Fibroblast of the aortic adventitia (primary cell): ENCODE measurements at regions not wholly inside any gene's neighbourhood (a gene's known extent, or its start where the extent isn't known, plus 50 kb on each side); places are given as distances from the start of the nearest gene placed in this dataset.
A peak's percentile ranks its signal among the peaks of the same experiment; 100 is the strongest.

Source experiments
- DNase-seq: peaks from one replicate; pipeline ENCODE4 v3.0.0-alpha.2; 2010; ENCODE audit warnings: low read depth
- H3K4me3 ChIP-seq: 2 replicates; pipeline ENCODE4 v1.5.1; 2011; ENCODE audit warnings: low read depth, mild to moderate bottlenecking, control low read depth, low read length, moderate library complexity
- CTCF ChIP-seq: IDR thresholded peaks from 2 replicates; pipeline ENCODE4 v1.5.1; 2011; ENCODE audit warnings: mild to moderate bottlenecking, low read length, control low read depth, inconsistent platforms; ENCODE audit not compliant: insufficient read depth

DNA sequence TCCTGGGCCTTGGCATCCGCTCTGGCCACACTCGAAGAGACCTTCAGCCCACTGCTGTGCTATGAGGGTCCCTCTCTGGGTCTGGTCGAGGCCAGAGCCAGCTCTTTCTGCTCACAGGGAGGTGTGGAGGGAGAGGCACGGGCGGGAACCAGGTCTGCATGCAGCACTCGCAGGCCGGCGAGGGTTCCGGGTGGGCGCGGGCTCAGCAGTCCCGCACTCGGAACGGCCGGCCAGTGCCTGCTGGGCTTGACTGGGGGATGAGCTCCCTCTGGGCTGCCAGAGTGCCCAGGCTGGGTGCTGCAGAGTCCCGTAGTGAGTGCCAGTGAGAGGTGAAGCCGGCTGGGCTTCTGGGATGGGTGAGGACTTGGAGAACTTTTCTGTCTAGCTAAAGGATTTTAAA lies 882.7 kb downstream of the XPNPEP1 start:
- TF ChIP-seq CTCF: no peak
- DNase-seq: no peak
- no peak overlapping the region for H3K4me3 ChIP-seq

GRCh38 chr10:109037978-109038377 lies 885.3 kb downstream of the XPNPEP1 start:
- no peak for DNase-seq
- no peak for TF ChIP-seq CTCF
- no peak overlapping the region for H3K4me3 ChIP-seq

GRCh38 chr10:109030581-109031210 lies 892.6 kb downstream of the XPNPEP1 start:
- DNase-seq: no peak
- no peak for TF ChIP-seq CTCF
- H3K4me3 ChIP-seq: no peak overlapping the region

DNA sequence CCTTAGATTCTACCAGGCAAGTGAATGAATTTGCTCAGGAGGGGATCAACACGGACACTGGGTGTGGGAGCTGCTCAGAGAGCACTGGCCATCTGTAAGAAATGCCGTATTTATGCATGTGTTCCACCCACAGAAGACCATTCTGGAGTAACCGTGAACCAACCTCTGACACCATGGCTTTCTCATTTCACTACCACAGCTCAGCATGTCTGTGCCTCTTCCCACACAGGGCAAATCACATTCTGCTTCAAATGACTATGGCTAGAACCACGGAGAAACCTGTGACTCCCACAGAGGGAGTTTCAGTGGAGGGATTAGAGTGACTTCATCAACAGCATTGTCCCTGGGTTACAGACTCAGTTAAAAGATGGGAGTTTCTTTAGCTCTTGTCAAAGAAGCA lies 893.4 kb downstream of the XPNPEP1 start:
- no peak for DNase-seq
- no peak for TF ChIP-seq CTCF
- no peak overlapping the region for H3K4me3 ChIP-seq

DNA sequence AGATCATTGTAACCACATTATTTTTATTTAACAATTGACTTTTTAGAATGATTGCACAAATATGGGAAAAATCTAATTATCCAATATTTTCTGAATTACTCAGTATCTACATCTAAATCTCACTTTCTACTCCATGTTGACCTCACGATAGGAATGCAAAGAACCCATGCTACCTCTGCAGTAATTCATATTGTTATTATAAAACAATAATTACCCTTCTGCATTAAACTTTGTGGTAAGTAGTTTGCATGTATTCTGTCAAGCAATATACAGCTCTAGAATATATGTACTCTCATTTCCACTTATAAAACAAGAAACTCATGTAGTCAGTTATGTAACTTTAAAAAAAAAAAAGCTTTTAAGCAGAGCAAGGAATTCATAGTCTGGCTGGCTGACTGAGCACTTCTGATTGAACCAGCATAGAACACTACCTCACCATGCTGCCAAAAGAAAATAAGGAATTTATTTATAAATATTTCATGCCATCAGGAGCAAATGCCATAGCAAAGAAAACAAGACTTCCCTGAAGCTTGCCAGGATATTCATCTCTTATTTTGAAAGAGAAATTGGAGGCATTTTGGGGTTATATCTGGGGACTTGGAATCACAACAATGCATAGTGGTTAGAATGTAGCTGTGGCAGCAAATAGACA lies 895.7 kb downstream of the XPNPEP1 start:
- H3K4me3 ChIP-seq: no peak overlapping the region
- peak; percentile 2 for DNase-seq
- TF ChIP-seq CTCF: no peak

DNA sequence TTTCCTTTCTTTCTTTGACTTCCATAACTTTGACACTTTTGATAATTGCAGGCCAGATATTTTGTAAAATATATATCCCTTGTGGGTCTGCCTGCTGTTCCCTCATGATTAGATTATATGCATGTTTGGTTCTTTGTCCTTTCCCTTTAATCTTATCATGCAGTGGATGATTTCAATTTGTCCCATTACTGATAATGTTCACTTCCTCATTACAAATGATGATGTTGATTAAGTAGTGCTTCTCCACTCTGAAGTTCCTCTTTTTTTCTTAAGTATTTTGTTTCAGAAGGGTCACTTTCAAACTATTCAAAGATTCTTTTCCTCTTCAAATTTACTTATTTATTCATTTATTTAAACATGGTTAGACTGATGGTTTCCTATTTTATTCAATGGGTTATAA lies 898.1 kb downstream of the XPNPEP1 start:
- H3K4me3 ChIP-seq: no peak overlapping the region
- no peak for DNase-seq
- no peak for TF ChIP-seq CTCF
